ENCODE measurements at regions not wholly inside any gene's neighbourhood (a gene's known extent, or its start where the extent isn't known, plus 50 kb on each side); places are given as distances from the start of the nearest gene placed in this dataset.

GRCh38 chr7:69254643-69255042 is 343.6 kb upstream of the AUTS2 start:
- TF ChIP-seq CTCF (IDR thresholded peaks at IDR 0.05; ENCODE audit: low read length) (no peak), EZH2phosphoT487 (IDR thresholded peaks at IDR 0.05; ENCODE audit: low read length) (no peak), EZH2 (optimal IDR thresholded peaks at IDR 0.05; ENCODE audit: low read depth, low read length) (no peak)
